ENCODE measurements at regions not wholly inside any gene's neighbourhood (a gene's known extent, or its start where the extent isn't known, plus 50 kb on each side); places are given as distances from the start of the nearest gene placed in this dataset.
"Not testable (repeated sequence)": the region's sequence is repeated elsewhere in the genome, so short reads cannot be mapped to it uniquely, and the experiment has no call there.

GRCh38 chr20:30287459-30287858 is 970.0 kb upstream of the DEFB115 start:
- TF ChIP-seq CTCF (IDR thresholded peaks at IDR 0.05; ENCODE audit: insufficient read depth, low read depth, low read length); EZH2 (IDR thresholded peaks at IDR 0.05; ENCODE audit: insufficient read depth, low read length): not testable (repeated sequence)
